Spleen (tissue), 7 donors: ENCODE measurements at regions not wholly inside any gene's neighbourhood (a gene's known extent, or its start where the extent isn't known, plus 50 kb on each side); places are given as distances from the start of the nearest gene placed in this dataset.
"Not testable (repeated sequence)": the region's sequence is repeated elsewhere in the genome, so short reads cannot be mapped to it uniquely, and the experiment has no call there.

Source experiments
- POLR2A ChIP-seq, 3 donors: fragments of 450-650 bp; IDR thresholded peaks; one replicate each; pipeline ENCODE4 v1.5.1; 2017; ENCODE audit warnings: antibody characterized with exemption in 3 of 3, mild to moderate bottlenecking in 1 of 3
- POLR2AphosphoS5 ChIP-seq, 3 donors: sonication (generic); formaldehyde crosslinking; IDR thresholded peaks; one replicate each; pipeline ENCODE4 v1.5.1; 2017; ENCODE audit warnings: antibody characterized with exemption in 3 of 3
- TF ChIP-seq, protein P1 (sequence below), 11 experiments: fragments of 200-600 bp in 7 of 11; fragments of 450-650 bp in 4 of 11; sonication (generic) in 4 of 11; IDR thresholded peaks in 8 of 11; conservative IDR thresholded peaks in 3 of 11; 1 replicate in 7 of 11; 2 replicates in 4 of 11; pipeline versions ENCODE4 v1.4.0 to v1.8.0; 2016 to 2021; ENCODE audit warnings: antibody characterized with exemption in 11 of 11, inconsistent platforms in 4 of 11, mild to moderate bottlenecking in 1 of 11
- donor health status: DM: no; HTN: no; CAD: no; lungs with moderate emphysema.
- donor health status: DM: no; HTN: no; CAD: no.
- donor health status: DM: no; HTN: no; CAD: no.

DNA sequence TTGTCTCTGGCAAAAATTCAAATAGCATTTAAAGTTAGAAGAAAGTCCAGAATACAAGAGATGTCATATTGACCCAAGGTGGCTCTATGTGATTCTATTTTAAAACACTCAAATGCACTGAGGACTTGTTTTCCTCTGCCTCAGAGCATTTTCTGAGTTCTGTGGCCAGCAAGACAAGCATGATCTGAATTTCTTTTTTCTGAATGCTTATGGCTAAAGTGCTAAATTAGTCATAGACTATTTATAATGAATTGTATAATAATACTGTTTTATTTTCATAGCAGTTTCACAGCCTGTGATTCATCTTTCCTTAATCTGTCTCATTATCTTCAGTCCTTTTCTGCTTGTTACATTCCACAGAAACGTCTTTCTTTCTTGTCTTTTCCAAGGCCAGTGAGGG, 63.9 kb upstream of the SEC22B start:
- TF ChIP-seq, protein P1, sequence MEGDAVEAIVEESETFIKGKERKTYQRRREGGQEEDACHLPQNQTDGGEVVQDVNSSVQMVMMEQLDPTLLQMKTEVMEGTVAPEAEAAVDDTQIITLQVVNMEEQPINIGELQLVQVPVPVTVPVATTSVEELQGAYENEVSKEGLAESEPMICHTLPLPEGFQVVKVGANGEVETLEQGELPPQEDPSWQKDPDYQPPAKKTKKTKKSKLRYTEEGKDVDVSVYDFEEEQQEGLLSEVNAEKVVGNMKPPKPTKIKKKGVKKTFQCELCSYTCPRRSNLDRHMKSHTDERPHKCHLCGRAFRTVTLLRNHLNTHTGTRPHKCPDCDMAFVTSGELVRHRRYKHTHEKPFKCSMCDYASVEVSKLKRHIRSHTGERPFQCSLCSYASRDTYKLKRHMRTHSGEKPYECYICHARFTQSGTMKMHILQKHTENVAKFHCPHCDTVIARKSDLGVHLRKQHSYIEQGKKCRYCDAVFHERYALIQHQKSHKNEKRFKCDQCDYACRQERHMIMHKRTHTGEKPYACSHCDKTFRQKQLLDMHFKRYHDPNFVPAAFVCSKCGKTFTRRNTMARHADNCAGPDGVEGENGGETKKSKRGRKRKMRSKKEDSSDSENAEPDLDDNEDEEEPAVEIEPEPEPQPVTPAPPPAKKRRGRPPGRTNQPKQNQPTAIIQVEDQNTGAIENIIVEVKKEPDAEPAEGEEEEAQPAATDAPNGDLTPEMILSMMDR (IDR thresholded peaks at IDR 0.05 in 8 of 11, conservative IDR thresholded peaks at IDR 0.05 in 3 of 11) = not testable (repeated sequence)
- not testable (repeated sequence) for TF ChIP-seq POLR2AphosphoS5, POLR2A (IDR thresholded peaks at IDR 0.05)
